ENCODE measurements at regions not wholly inside any gene's neighbourhood (a gene's known extent, or its start where the extent isn't known, plus 50 kb on each side); places are given as distances from the start of the nearest gene placed in this dataset.

- no peaks in the 10 kb centered on the region for H3K36me3 ChIP-seq (replicated peaks; ENCODE audit: insufficient read depth, low read depth)
- H3K27ac ChIP-seq: peak overlapping the region; percentile 57
- H2AFZ ChIP-seq: no peak overlapping the region
- TF ChIP-seq EZH2phosphoT487 (IDR thresholded peaks at IDR 0.05; ENCODE audit: low read depth, severe bottlenecking, unreplicated experiment): no peak
- H3K4me2 ChIP-seq: peak overlapping the region; percentile 33
- H4K20me1 ChIP-seq (ENCODE audit: insufficient read depth, poor library complexity, severe bottlenecking): no peaks in the 10 kb centered on the region
- no peaks in the 10 kb centered on the region for H3K9me3 ChIP-seq (ENCODE audit: low read depth)
- H3K27me3 ChIP-seq: no peaks in the 10 kb centered on the region
- no peaks in the 10 kb centered on the region for H3K79me2 ChIP-seq
- no peak overlapping the region for H3K4me3 ChIP-seq
- no peaks in the 10 kb centered on the region for H3K9me2 ChIP-seq (replicated peaks; ENCODE audit: insufficient read depth)
- 56% methylated on average over 7 of the region's 7 CpGs for WGBS (ENCODE audit: low lambda C conversion rate, missing lambda C conversion rate)
- no peak for DNase-seq (ENCODE audit: low spot score)
- H3K4me1 ChIP-seq (ENCODE audit: insufficient read depth): no peaks in the 10 kb centered on the region
Observed at GRCh38 chr4:147312376-147313046, 168.4 kb upstream of the EDNRA start.

GRCh38 chr4:147313108-147313507 is 167.8 kb upstream of the EDNRA start:
- H3K4me3 ChIP-seq: no peak overlapping the region
- no peak for TF ChIP-seq EZH2phosphoT487 (IDR thresholded peaks at IDR 0.05; ENCODE audit: low read depth, severe bottlenecking, unreplicated experiment)
- H3K27ac ChIP-seq: peak overlapping the region; percentile 57

DNA sequence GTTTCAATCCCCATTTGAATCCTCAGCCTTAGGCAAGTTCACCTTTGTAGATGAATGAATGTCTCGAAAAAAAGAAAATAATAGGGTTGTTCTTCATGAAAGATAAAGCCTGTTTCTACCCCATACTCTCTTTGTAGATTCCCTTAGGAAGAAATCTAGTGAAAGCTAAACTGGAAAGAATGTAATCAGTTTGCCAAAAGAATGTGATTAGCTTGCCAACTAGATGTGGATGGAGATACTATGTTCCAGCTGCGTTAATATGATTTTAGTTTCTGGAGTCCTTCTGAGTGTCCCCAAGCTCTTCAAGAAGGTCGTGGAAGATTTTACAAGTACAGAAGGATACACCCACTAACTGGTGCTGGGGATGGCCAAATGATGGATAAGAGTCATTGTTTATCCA is 162.3 kb upstream of the EDNRA start:
- H3K27me3 ChIP-seq: no peaks in the 10 kb centered on the region
- TF ChIP-seq CTCF (IDR thresholded peaks at IDR 0.05; ENCODE audit: poor library complexity): no peak
- TF ChIP-seq EZH2phosphoT487 (IDR thresholded peaks at IDR 0.05; ENCODE audit: low read depth, severe bottlenecking, unreplicated experiment): no peak
- TF ChIP-seq EZH2 (IDR thresholded peaks at IDR 0.05; ENCODE audit: borderline replicate concordance): no peak

More at GRCh38 chr4:147313108-147313507, 167.8 kb upstream of the EDNRA start:
- no peak for DNase-seq (ENCODE audit: low spot score)
- Histone ChIP-seq H3K27me3 (no peaks in the 10 kb centered on the region), H3K79me2 (no peaks in the 10 kb centered on the region), H3K36me3 (replicated peaks; ENCODE audit: insufficient read depth, low read depth) (no peaks in the 10 kb centered on the region), H2AFZ (no peak overlapping the region), H3K4me2 (peak overlapping the region; percentile 33), H4K20me1 (ENCODE audit: insufficient read depth, poor library complexity, severe bottlenecking) (no peaks in the 10 kb centered on the region), H3K4me1 (ENCODE audit: insufficient read depth) (no peaks in the 10 kb centered on the region), H3K9me3 (ENCODE audit: low read depth) (no peaks in the 10 kb centered on the region), H3K9me2 (replicated peaks; ENCODE audit: insufficient read depth) (no peaks in the 10 kb centered on the region)
- WGBS (ENCODE audit: low lambda C conversion rate, missing lambda C conversion rate): 96% methylated on average over 1 of the region's 1 CpG

DNA sequence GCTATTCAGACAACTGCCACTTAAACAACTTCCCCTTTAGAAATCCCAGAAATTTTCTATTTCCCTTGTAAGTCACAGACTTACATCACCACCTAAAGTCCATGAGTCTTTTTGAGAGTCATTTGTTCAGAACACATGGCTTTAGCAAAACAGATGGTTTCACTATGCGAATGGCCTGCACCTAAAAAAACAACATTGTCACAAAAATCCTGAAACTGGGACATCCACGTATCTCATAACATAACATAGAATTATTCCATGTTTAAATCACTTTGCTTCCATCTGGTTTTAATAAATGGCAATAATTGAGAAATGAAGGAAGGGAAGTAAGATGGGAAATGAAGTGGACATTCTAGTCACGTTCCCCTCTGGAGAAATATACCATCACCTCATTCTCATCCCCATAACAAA is 155.3 kb upstream of the EDNRA start:
- H3K36me3 ChIP-seq (replicated peaks; ENCODE audit: insufficient read depth, low read depth): no peaks in the 10 kb centered on the region
- H3K4me3 ChIP-seq: no peak overlapping the region
- no peaks in the 10 kb centered on the region for H3K4me1 ChIP-seq (ENCODE audit: insufficient read depth)
- H3K27ac ChIP-seq: peak overlapping the region; percentile 6
- H3K4me2 ChIP-seq: no peak overlapping the region
- DNase-seq (ENCODE audit: low spot score): no peak
- no peaks in the 10 kb centered on the region for H4K20me1 ChIP-seq (ENCODE audit: insufficient read depth, poor library complexity, severe bottlenecking)
- H3K27me3 ChIP-seq: no peaks in the 10 kb centered on the region
- no peaks in the 10 kb centered on the region for H3K79me2 ChIP-seq
- no peaks in the 10 kb centered on the region for H3K9me2 ChIP-seq (replicated peaks; ENCODE audit: insufficient read depth)
- TF ChIP-seq CTCF (IDR thresholded peaks at IDR 0.05; ENCODE audit: poor library complexity): no peak
- TF ChIP-seq EZH2phosphoT487 (IDR thresholded peaks at IDR 0.05; ENCODE audit: low read depth, severe bottlenecking, unreplicated experiment): no peak
- no peak for TF ChIP-seq EZH2 (IDR thresholded peaks at IDR 0.05; ENCODE audit: borderline replicate concordance)
- no peaks in the 10 kb centered on the region for H3K9me3 ChIP-seq (ENCODE audit: low read depth)
- WGBS (ENCODE audit: low lambda C conversion rate, missing lambda C conversion rate): 65% methylated on average over 3 of the region's 3 CpGs
- H2AFZ ChIP-seq: no peak overlapping the region

More for the DNA sequence above, 162.3 kb upstream of the EDNRA start:
- peaks cover 5% of the 10 kb centered on the region for H3K4me1 ChIP-seq (ENCODE audit: insufficient read depth)
- no peak for DNase-seq (ENCODE audit: low spot score)
- no peak overlapping the region for H2AFZ ChIP-seq
- H3K9me3 ChIP-seq (ENCODE audit: low read depth): no peaks in the 10 kb centered on the region
- H3K27ac ChIP-seq: no peak overlapping the region
- H3K36me3 ChIP-seq (replicated peaks; ENCODE audit: insufficient read depth, low read depth): no peaks in the 10 kb centered on the region
- no peaks in the 10 kb centered on the region for H4K20me1 ChIP-seq (ENCODE audit: insufficient read depth, poor library complexity, severe bottlenecking)
- H3K9me2 ChIP-seq (replicated peaks; ENCODE audit: insufficient read depth): no peaks in the 10 kb centered on the region
- no peak overlapping the region for H3K4me2 ChIP-seq
- no peaks in the 10 kb centered on the region for H3K79me2 ChIP-seq
- no peak overlapping the region for H3K4me3 ChIP-seq
- WGBS (ENCODE audit: low lambda C conversion rate, missing lambda C conversion rate): 66% methylated on average over 3 of the region's 3 CpGs
